Caki2 (cell line): ENCODE measurements at regions not wholly inside any gene's neighbourhood (a gene's known extent, or its start where the extent isn't known, plus 50 kb on each side); places are given as distances from the start of the nearest gene placed in this dataset.

Source experiments
- DNase-seq: peaks from one replicate; pipeline ENCODE4 v3.0.0-alpha.2; 2015; ENCODE audit warnings: low read depth
- in situ Hi-C: cut with HindIII; loops from 2 replicates; pipeline ENCODE4 v1.10.0; 2016; ENCODE audit warnings: low sequenced_read_pairs, low pct_unique_long_range_greater_than_20kb, mixed read lengths

GRCh38 chr1:8189931-8190483 is 127.9 kb upstream of the SLC45A1 start:
- no peak for DNase-seq
- in situ Hi-C loops, result no loop called here

- DNase-seq, result no peak
- in situ Hi-C loops, result no loop called here
Observed at GRCh38 chr1:8185400-8185799, 132.5 kb upstream of the SLC45A1 start.

GRCh38 chr1:8184301-8184700 is 133.6 kb upstream of the SLC45A1 start:
- peak; percentile 61 for DNase-seq
- in situ Hi-C loops, result no loop called here

GRCh38 chr1:8182034-8182761 is 135.7 kb upstream of the SLC45A1 start:
- in situ Hi-C loops, result no loop called here
- peak; percentile 91 for DNase-seq

GRCh38 chr1:8179132-8179793 is 138.7 kb upstream of the SLC45A1 start:
- in situ Hi-C loops, result loop anchor here (10.0 kb wide), 1 partner anchor 164 kb away; no protein-coding TSS in a partner anchor
- DNase-seq, result no peak

- no peak for DNase-seq
- in situ Hi-C loops, result loop anchor here (10.0 kb wide), 1 partner anchor 161 kb away; no protein-coding TSS in a partner anchor
Observed at GRCh38 chr1:8176279-8176678, 141.6 kb upstream of the SLC45A1 start.

GRCh38 chr1:8174807-8175206 is 143.1 kb upstream of the SLC45A1 start:
- in situ Hi-C loops, result loop anchor here (10.0 kb wide), 1 partner anchor 160 kb away; no protein-coding TSS in a partner anchor
- DNase-seq, result no peak

GRCh38 chr1:8171751-8172464 is 145.8 kb upstream of the ERRFI1 start:
- in situ Hi-C loops, result loop anchor here (10.0 kb wide), 1 partner anchor 157 kb away; no protein-coding TSS in a partner anchor
- DNase-seq, result no peak

- no peak for DNase-seq
- in situ Hi-C loops, result loop anchor here (10.0 kb wide), 1 partner anchor 155 kb away; no protein-coding TSS in a partner anchor
Observed at GRCh38 chr1:8170059-8170835, 144.1 kb upstream of the ERRFI1 start.

GRCh38 chr1:8169364-8170058 is 143.4 kb upstream of the ERRFI1 start:
- DNase-seq, result peak; percentile 94
- in situ Hi-C loops, result loop anchor here (10.0 kb wide), 1 partner anchor 155 kb away; no protein-coding TSS in a partner anchor

- in situ Hi-C loops, result no loop called here
- no peak for DNase-seq
Observed at GRCh38 chr1:8167936-8168335, 141.8 kb upstream of the ERRFI1 start.

- in situ Hi-C loops, result no loop called here
- no peak for DNase-seq
Observed at GRCh38 chr1:8166406-8166805, 140.3 kb upstream of the ERRFI1 start.

GRCh38 chr1:8165595-8166360 is 139.7 kb upstream of the ERRFI1 start:
- in situ Hi-C loops, result no loop called here
- no peak for DNase-seq

- no peak for DNase-seq
- in situ Hi-C loops, result no loop called here
Observed at GRCh38 chr1:8164670-8165069, 138.6 kb upstream of the ERRFI1 start.

- in situ Hi-C loops, result no loop called here
- DNase-seq, result no peak
Observed at GRCh38 chr1:8163039-8163438, 136.9 kb upstream of the ERRFI1 start.

GRCh38 chr1:8162168-8162567 is 136.1 kb upstream of the ERRFI1 start:
- in situ Hi-C loops, result no loop called here
- no peak for DNase-seq
